Right atrium auricular region (tissue), 2 donors: ENCODE measurements at regions not wholly inside any gene's neighbourhood (a gene's known extent, or its start where the extent isn't known, plus 50 kb on each side); places are given as distances from the start of the nearest gene placed in this dataset.
"Not testable (repeated sequence)": the region's sequence is repeated elsewhere in the genome, so short reads cannot be mapped to it uniquely, and the experiment has no call there.

Source experiments
- DNase-seq: peaks from one replicate; pipeline ENCODE4 v3.0.0-alpha.2; 2019; ENCODE audit warnings: low spot score
- H3K27ac ChIP-seq, 2 donors: fragments of 200-600 bp; sonication (generic); 1 replicate in 1 of 2; 2 replicates in 1 of 2; pipeline ENCODE4 v1.5.1; 2016 to 2019
- H3K27me3 ChIP-seq, 2 donors: fragments of 200-600 bp; sonication (generic); one replicate each; pipeline versions ENCODE4 v1.5.1 to v1.6.0; 2017 to 2019
- H3K36me3 ChIP-seq: fragments of 200-600 bp; sonication (generic); one replicate; pipeline ENCODE4 v1.5.1; 2016
- H3K4me1 ChIP-seq, 2 donors: fragments of 200-600 bp; sonication (generic); one replicate each; pipeline versions ENCODE4 v1.5.1 to v1.6.0; 2017 to 2019
- H3K4me3 ChIP-seq, 2 donors: fragments of 200-600 bp; sonication (generic); 1 replicate in 1 of 2; 2 replicates in 1 of 2; pipeline ENCODE4 v1.5.1; 2017 to 2019; ENCODE audit warnings: mild to moderate bottlenecking in 1 of 2, moderate library complexity in 1 of 2
- H3K9me3 ChIP-seq, 2 donors: fragments of 200-600 bp; sonication (generic); one replicate each; pipeline ENCODE4 v1.5.1; 2019
- TF ChIP-seq, protein P1 (sequence below), 2 donors: fragments of 200-600 bp; sonication (generic); IDR thresholded peaks; one replicate each; pipeline ENCODE4 v1.5.1; 2019; ENCODE audit warnings: antibody characterized with exemption in 2 of 2

DNA sequence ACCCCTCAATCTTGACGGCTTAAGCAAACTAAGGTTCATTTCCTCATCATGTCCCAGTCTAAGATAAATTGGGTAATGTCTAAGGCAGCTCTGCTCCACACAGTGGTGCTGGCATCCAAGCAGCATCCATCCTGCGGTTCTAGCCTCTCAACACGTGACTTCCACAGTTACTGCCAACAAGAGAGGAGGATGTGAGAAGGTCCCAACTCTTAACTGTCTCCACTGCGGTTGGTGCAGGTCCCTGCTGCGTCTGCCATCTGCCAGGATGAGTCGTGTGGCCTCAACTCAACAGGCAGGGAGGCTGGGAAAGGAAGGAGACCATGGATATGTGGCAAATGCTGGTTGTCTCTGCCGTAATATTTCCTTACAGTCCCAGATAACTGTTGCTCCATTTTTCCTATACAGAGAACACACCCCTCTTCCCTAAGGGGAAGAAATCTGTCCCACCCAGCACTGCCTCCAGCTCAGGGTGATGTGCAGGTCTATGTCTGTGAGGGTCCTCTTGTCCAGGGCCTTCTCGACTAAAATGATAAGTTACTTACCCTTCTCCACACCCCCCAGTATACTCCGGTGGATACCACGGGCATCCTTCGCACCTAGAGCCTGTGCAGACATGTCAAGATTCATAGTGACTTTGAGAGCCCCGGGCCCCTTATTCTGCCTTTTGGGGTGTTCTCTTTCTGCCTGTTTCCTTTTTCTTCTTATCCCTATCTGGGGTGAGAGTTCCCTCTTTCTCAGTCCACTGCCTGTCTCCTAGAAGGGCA lies 64.7 kb downstream of the KCNJ18 start:
- no peaks in the 10 kb centered on the region for H3K36me3 ChIP-seq
- no peak for DNase-seq
- H3K9me3 ChIP-seq = no peaks in the 10 kb centered on the region
- no peaks in the 10 kb centered on the region for H3K4me1 ChIP-seq
- H3K27me3 ChIP-seq = no peaks in the 10 kb centered on the region
- H3K4me3 ChIP-seq = no peak overlapping the region
- H3K27ac ChIP-seq = no peak overlapping the region
- TF ChIP-seq, protein P1, sequence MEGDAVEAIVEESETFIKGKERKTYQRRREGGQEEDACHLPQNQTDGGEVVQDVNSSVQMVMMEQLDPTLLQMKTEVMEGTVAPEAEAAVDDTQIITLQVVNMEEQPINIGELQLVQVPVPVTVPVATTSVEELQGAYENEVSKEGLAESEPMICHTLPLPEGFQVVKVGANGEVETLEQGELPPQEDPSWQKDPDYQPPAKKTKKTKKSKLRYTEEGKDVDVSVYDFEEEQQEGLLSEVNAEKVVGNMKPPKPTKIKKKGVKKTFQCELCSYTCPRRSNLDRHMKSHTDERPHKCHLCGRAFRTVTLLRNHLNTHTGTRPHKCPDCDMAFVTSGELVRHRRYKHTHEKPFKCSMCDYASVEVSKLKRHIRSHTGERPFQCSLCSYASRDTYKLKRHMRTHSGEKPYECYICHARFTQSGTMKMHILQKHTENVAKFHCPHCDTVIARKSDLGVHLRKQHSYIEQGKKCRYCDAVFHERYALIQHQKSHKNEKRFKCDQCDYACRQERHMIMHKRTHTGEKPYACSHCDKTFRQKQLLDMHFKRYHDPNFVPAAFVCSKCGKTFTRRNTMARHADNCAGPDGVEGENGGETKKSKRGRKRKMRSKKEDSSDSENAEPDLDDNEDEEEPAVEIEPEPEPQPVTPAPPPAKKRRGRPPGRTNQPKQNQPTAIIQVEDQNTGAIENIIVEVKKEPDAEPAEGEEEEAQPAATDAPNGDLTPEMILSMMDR (IDR thresholded peaks at IDR 0.05) = no peak

DNA sequence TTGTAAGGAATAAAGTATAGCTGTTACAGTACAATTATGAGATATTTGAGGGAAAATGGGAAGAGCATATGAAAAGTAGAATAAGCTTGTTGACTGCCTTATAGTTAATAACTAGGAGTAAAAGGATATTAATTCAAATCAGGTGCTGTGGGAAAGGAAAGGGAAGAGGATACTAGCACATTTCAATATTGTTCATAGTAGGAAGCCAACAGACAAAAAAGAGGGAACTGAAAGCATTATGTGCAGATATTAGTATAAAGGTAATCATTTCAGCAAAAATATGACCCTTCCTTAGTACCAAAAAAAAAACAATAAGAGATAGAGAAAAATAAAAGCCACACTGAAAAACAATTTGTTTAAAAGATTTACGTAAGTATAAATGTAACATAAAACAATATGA lies 67.3 kb downstream of the KCNJ18 start:
- DNase-seq, H3K27ac ChIP-seq, H3K27me3 ChIP-seq, H3K36me3 ChIP-seq, H3K4me1 ChIP-seq, H3K4me3 ChIP-seq, H3K9me3 ChIP-seq: not testable (repeated sequence)

DNA sequence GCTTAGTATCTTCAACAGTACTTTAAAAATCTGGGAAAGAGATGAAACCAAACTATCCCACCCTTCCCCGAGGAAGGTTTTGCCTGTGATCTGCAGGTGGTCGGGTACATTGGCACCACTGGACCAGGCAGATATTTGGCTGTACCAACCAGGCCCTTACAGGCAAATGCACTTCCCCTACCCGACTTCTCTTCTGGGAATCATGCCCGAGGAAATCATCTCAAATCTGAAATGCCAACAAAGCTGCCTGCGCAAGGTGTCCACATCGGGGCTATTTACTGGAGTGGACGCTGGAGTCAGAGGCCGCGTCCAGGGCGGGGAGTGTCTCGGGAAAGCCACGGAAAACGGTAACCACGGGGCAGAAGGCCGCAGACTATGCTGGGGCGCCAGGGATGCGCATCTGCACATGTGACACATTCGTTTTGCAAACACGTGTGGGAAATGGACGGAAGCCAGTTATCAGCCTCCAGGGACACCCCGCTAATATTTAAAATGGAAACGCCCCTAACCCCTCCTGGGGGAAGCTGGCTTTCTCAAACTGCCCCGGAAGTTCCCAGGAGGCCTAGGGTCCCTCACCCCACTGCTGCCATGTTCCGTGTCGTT lies 71.5 kb downstream of the KCNJ18 start:
- not testable (repeated sequence) for H3K4me3 ChIP-seq, H3K27me3 ChIP-seq, H3K9me3 ChIP-seq, H3K27ac ChIP-seq, H3K36me3 ChIP-seq, H3K4me1 ChIP-seq
- peak; percentile 32 for DNase-seq

DNA sequence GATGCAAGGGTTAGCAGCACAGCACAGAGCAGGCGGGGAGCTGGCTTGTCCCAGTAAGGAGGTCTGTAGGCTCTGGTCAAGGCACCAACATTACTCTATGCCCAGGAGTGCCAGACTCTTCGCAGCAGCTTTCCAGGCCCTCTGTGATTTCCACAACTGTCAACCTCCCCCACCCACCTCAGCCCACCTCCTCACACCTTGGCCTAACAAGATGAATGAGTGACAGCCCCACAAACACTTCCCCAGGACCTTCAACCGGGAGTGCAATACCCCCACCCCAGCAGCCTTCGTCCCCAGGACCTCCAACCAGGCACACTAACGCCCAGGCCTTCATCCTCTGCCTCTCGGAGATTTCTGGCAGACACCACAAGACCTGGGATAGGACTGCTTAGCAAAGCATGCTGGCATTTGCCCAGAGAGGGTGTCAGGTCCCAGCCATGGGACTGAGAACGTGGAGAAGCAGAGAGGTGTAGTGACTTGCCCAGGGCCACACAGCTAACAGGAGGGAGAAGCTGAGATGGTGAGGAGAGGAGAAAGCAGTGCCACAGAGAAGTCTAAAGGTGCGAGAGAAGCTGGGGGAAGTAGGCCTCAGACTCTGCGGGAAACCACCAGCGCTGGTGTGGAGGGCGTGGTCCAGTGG lies 73.4 kb downstream of the KCNJ18 start:
- peak; percentile 42 for DNase-seq
- not testable (repeated sequence) for H3K36me3 ChIP-seq, H3K4me1 ChIP-seq, H3K27me3 ChIP-seq, H3K9me3 ChIP-seq, H3K4me3 ChIP-seq, H3K27ac ChIP-seq

DNA sequence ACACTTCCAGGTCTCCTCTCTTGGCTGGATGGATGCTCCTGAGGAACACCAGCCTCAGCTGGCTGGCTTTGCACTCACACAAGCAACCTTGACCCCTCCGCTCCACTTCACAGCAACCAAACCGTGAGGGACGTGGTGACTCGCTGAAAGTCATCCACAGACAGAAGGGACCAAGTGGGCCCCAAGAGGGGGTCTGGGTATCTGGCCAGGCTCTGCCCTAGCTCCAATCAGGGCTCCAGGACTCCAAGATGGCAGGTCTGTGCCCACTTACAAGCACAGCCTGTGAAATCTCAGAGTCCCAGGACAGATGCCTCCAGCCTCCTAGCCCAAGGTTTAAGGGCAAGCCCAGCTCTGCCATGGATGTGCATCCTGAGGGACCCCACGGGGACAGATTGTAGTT lies 74.2 kb downstream of the KCNJ18 start:
- H3K27ac ChIP-seq, H3K27me3 ChIP-seq, H3K9me3 ChIP-seq, H3K4me3 ChIP-seq, H3K4me1 ChIP-seq, H3K36me3 ChIP-seq: not testable (repeated sequence)
- peak; percentile 40 for DNase-seq

DNA sequence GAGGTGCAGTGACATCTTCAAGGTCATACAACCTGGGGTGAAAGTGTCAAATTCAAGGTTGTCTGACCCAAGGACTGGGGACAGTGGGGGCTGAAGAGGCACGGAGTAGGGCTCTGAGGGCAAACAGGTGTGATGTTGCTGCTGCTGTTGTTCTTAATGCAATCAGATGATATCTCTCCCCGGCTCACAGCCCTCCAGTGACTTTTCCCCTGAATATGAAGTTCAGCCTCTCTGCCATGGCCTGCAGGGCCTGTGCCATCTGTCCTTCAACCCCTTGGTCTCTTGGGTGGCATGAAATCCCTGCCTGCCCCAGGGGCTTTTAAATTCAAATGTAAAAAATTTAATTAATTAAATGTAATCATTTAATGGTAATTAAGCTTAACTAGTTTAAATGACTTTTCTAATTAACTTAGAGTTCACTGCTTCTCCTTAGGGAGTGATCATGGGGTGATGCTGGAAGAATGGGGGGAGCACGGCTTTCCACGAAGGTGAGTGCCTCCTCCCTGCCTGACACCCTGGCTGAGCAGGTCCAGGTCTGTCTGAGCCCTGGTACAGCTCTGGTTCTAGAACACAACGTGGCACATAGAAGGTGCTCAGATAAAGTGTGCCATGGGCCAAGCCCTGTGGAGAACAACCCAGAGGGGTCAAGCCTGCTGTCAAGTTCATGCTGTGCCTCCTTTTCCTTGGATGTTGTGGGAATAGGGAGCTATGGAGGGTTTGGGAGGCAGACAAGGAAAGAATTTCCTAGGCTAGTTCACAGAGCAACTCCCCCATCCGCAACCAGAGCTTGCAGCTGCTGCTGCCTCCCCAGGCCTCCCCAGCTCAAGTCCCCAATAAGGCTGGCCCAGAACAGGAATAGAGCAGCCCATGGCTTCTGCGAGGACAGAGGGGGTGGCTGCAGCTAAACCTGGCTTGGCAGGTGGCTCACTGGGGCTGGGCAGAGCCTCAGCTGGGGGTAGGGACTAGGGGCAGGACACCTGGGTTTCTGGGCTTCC lies 75.1 kb downstream of the KCNJ18 start:
- H3K36me3 ChIP-seq, H3K27me3 ChIP-seq, H3K4me1 ChIP-seq, H3K27ac ChIP-seq, H3K9me3 ChIP-seq, H3K4me3 ChIP-seq: not testable (repeated sequence)
- DNase-seq = peak; percentile 32

DNA sequence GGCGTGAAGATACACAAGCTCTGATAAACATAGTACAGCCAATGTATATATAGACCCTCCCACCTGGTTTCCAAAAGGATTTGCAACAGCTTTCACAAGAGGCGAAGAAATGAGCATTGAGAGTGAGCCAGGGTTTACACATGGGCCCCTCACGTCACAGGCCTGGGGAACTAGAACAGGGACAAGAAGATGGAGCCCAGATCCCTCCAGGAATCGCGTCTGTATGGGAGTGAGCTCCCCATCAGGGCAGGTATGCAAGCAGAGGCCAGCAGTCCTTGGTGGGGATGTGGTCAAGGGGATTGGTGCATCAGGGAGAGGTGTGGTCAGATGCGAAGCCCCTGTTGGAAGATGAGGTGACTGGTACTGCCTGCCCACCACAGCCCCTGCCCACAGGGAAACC lies 75.9 kb downstream of the KCNJ18 start:
- not testable (repeated sequence) for H3K27ac ChIP-seq, H3K4me1 ChIP-seq, H3K9me3 ChIP-seq, H3K36me3 ChIP-seq, H3K4me3 ChIP-seq, H3K27me3 ChIP-seq
- peak; percentile 46 for DNase-seq

DNA sequence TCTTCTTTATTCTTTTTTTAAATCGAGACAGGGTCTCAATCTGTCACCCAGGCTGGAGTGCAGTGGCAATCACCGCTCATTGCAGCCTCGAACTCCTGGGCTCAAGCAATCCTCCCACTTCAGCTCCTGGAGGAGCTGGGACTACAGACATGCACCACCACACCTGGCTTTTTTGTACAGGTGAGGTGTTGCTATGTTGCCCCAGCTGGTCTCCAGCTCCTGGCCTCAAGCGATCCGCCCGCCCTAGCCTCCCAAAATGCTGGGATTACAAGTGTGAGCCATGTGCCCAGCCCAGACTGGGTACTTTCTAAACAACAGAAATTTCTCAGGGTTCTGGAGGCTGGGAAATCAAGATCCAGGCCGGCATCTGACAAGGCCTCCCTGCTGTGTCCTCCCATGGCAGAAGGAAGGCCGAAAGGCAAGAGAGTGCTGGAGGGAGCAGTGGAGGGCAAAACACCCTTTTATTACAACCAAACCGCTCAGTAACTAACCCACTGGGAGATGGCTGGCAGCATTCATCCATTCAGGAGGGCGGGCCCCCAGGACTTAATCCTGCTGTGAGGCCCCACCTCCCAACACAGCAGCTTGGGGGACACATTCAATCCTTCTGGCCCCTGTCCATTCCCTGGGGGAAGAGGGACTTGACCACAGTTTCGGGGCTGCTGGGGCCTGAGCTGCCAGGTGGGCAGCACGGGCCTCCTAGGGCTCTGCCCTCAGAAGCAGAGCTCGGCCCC lies 76.6 kb downstream of the KCNJ18 start:
- not testable (repeated sequence) for H3K27me3 ChIP-seq, H3K4me3 ChIP-seq, H3K36me3 ChIP-seq, H3K9me3 ChIP-seq, H3K27ac ChIP-seq, H3K4me1 ChIP-seq
- peak; percentile 52 for DNase-seq

DNA sequence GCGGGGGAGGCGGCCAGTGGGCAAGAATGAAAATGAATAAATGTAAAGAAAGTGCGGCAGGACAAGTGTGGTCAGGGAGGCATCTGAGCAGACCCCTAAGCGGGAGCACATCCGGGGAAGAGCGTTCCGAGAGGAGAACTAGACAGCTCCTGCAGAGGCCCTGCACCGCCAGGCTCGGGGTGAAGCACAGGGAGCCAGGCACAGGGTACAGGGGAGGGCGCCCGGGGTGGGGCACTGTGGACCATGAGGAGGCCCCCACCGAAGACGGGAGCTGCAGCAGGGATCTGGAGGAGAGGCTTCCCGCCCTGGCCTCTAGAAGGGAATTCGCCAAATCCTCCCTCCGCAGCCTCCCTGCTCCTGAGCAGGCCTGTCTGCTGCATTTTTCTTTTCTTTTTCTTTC lies 77.5 kb downstream of the KCNJ18 start:
- H3K36me3 ChIP-seq, H3K9me3 ChIP-seq, H3K4me3 ChIP-seq, H3K27me3 ChIP-seq, H3K4me1 ChIP-seq, H3K27ac ChIP-seq, DNase-seq: not testable (repeated sequence)

DNA sequence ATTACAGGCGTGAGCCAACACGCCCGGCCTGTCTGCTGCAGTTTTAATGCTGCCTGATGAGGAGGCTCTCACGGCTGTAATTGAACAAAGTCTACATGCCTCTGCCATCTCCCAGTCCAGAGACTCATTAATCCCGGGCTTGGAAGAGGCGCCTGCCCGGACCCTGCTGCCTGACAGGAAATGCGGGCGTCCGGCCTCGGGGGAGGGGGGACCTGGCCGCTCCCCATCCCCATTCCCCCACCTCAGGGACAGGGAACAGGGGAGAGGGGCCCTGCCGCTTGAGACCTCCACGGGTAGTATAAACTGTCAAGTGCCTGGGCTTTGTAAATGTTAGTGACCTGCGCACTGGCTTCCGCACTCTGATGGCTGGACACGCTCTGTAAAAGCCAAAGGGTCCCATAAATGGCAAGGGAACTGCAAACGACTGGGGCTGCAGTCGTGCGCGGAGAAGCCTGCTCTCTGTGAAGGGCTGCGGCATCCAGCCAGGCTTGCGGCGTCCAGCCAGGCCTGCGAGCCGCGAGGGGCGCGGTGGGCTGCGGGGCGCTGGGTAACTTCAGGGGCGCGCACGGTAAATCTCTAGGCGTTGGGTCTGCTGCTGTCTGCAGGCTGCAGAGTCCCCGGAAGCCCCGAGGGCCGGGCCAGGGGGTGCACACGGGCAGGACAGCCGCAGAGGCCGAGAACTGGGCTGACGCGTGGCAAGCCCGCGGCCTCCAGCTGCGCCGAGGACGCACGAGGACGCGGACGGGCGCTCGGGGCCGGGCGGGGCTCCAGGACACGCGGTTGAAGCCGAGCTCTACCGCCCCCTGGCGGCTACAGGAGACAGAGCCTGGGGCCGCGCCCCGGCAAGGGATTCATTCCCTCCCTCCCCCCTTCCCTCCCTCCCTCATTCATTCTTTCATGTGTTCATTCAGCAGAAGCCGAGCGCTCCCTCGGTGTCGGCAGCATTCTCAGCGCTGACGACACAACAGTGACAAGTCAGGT lies 78.4 kb downstream of the KCNJ18 start:
- not testable (repeated sequence) for H3K9me3 ChIP-seq, H3K4me3 ChIP-seq, H3K27ac ChIP-seq, H3K27me3 ChIP-seq, H3K36me3 ChIP-seq, DNase-seq, H3K4me1 ChIP-seq
